ENCODE measurements at regions not wholly inside any gene's neighbourhood (a gene's known extent, or its start where the extent isn't known, plus 50 kb on each side); places are given as distances from the start of the nearest gene placed in this dataset.
A peak's percentile ranks its signal among the peaks of the same experiment; 100 is the strongest.

- no peak for FAIRE-seq
- Histone ChIP-seq H3K9me3 (no peaks in the 10 kb centered on the region), H3K27ac (no peak overlapping the region), H3K27me3 (no peaks in the 10 kb centered on the region), H3K4me3 (no peak overlapping the region), H3K4me1 (no peaks in the 10 kb centered on the region), H3K36me3 (no peaks in the 10 kb centered on the region)
- DNase-seq = no peak
- no peak for ATAC-seq
- 75 to 78% methylated on average over 1 of the region's 1 CpG for WGBS, 2 donors
- intact Hi-C loops (cut with DNase I) = no loop called here
- no peak for TF ChIP-seq CTCF (IDR thresholded peaks at IDR 0.05)
Observed at GRCh38 chr6:144805049-144805448, 519.9 kb downstream of the UTRN start.

- FAIRE-seq (peak; percentile 57), DNase-seq (no peak), ATAC-seq (no peak)
- no peaks in the 10 kb centered on the region for H3K9me3 ChIP-seq
- H3K27me3 ChIP-seq = no peaks in the 10 kb centered on the region
- no peak overlapping the region for H3K4me3 ChIP-seq
- no peak overlapping the region for H3K27ac ChIP-seq
- intact Hi-C loops (cut with DNase I) = no loop called here
- no peaks in the 10 kb centered on the region for H3K4me1 ChIP-seq
- H3K36me3 ChIP-seq = no peaks in the 10 kb centered on the region
- TF ChIP-seq CTCF (IDR thresholded peaks at IDR 0.05) = no peak
Observed at GRCh38 chr6:144806222-144806621, 521.1 kb downstream of the UTRN start.

GRCh38 chr6:144809120-144809519, 524.0 kb downstream of the UTRN start:
- DNase-seq (no peak), ATAC-seq (no peak), FAIRE-seq (no peak)
- no peak for TF ChIP-seq CTCF (IDR thresholded peaks at IDR 0.05)
- no peak overlapping the region for H3K4me3 ChIP-seq
- no peaks in the 10 kb centered on the region for H3K36me3 ChIP-seq
- intact Hi-C loops (cut with DNase I) = no loop called here
- H3K4me1 ChIP-seq = no peaks in the 10 kb centered on the region
- no peak overlapping the region for H3K27ac ChIP-seq
- 48 to 100% methylated on average over 1 of the region's 1 CpG for WGBS, 2 donors
- no peaks in the 10 kb centered on the region for H3K9me3 ChIP-seq
- no peaks in the 10 kb centered on the region for H3K27me3 ChIP-seq

- Histone ChIP-seq H3K9me3 (no peaks in the 10 kb centered on the region), H3K4me1 (no peaks in the 10 kb centered on the region), H3K4me3 (no peak overlapping the region), H3K36me3 (no peaks in the 10 kb centered on the region), H3K27me3 (no peaks in the 10 kb centered on the region), H3K27ac (no peak overlapping the region)
- intact Hi-C loops (cut with DNase I) = no loop called here
- TF ChIP-seq CTCF (IDR thresholded peaks at IDR 0.05) = no peak
- DNase-seq (no peak), ATAC-seq (no peak), FAIRE-seq (no peak)
- WGBS, 2 donors = 88 to 92% methylated on average over 5 of the region's 5 CpGs
Observed at GRCh38 chr6:144809969-144810368, 524.8 kb downstream of the UTRN start.

GRCh38 chr6:144811140-144811539, 526.0 kb downstream of the UTRN start:
- no peak overlapping the region for H3K27ac ChIP-seq
- no peak overlapping the region for H3K4me3 ChIP-seq
- ATAC-seq = no peak
- H3K27me3 ChIP-seq = no peaks in the 10 kb centered on the region
- H3K9me3 ChIP-seq = no peaks in the 10 kb centered on the region
- TF ChIP-seq CTCF (IDR thresholded peaks at IDR 0.05) = no peak
- H3K36me3 ChIP-seq = no peaks in the 10 kb centered on the region
- intact Hi-C loops (cut with DNase I) = no loop called here
- 71 to 74% methylated on average over 5 of the region's 5 CpGs for WGBS, 2 donors
- H3K4me1 ChIP-seq = no peaks in the 10 kb centered on the region
- no peak for DNase-seq
- FAIRE-seq = no peak
